Aorta (tissue), 5 donors: ENCODE measurements at regions not wholly inside any gene's neighbourhood (a gene's known extent, or its start where the extent isn't known, plus 50 kb on each side); places are given as distances from the start of the nearest gene placed in this dataset.
"Not testable (repeated sequence)": the region's sequence is repeated elsewhere in the genome, so short reads cannot be mapped to it uniquely, and the experiment has no call there.

Experiments
- ATAC-seq: fragments of 200-7000 bp; cut with Tn5 transposase; one replicate; pipeline ENCODE4 v1.9.1; 2022; ENCODE audit warnings: moderate library complexity; ENCODE audit not compliant: low FRiP score
- DNase-seq, 2 donors: peaks; one replicate each; pipeline ENCODE4 v3.0.0-alpha.2; 2020
- H3K27ac ChIP-seq, 2 donors: one replicate each; pipeline ENCODE4 v1.5.1; 2013; ENCODE audit warnings: low read length in 2 of 2, mild to moderate bottlenecking in 2 of 2, moderate library complexity in 2 of 2, control low read depth in 1 of 2, inconsistent platforms in 1 of 2, low read depth in 1 of 2
- H3K27me3 ChIP-seq, 2 donors: one replicate each; pipeline ENCODE4 v1.6.1; 2013; ENCODE audit warnings: control low read depth in 1 of 2, low read length in 1 of 2, mild to moderate bottlenecking in 1 of 2, moderate library complexity in 1 of 2; ENCODE audit not compliant: insufficient read depth in 2 of 2, control insufficient read depth in 1 of 2
- H3K36me3 ChIP-seq, 2 donors: one replicate each; pipeline ENCODE4 v1.6.1; 2013; ENCODE audit warnings: control low read depth in 1 of 2, low read length in 1 of 2, mild to moderate bottlenecking in 1 of 2; ENCODE audit not compliant: insufficient read depth in 2 of 2, control insufficient read depth in 1 of 2
- H3K4me1 ChIP-seq, 2 donors: one replicate each; pipeline ENCODE4 v1.6.1; 2013; ENCODE audit warnings: low read length in 2 of 2, control low read depth in 1 of 2, mild to moderate bottlenecking in 1 of 2, moderate library complexity in 1 of 2; ENCODE audit not compliant: insufficient read depth in 2 of 2, control insufficient read depth in 1 of 2
- H3K4me3 ChIP-seq, 2 donors: one replicate each; pipeline ENCODE4 v1.5.1; 2013; ENCODE audit warnings: low read length in 2 of 2, control low read depth in 1 of 2, mild to moderate bottlenecking in 1 of 2
- H3K9me3 ChIP-seq: one replicate; pipeline ENCODE4 v1.6.1; 2013; ENCODE audit warnings: mild to moderate bottlenecking, low read length; ENCODE audit not compliant: control insufficient read depth
- WGBS, 2 donors: extraction: QIAGEN DNeasy Blood & Tissue Kit; methylation state at CpG; one replicate each; pipeline ENCODE4 v1.1.7; 2013; 5-methylcytosine and 5-hydroxymethylcytosine counted together
- intact Hi-C, 2 donors: fragments of 100-400 bp; cut with DNase I; formaldehyde crosslinking; loops; one replicate each; pipeline versions ENCODE4 v1.14.2 to v1.15.0; 2022
- donor health status: healthy with polysubstance abuse.
- donor health status: Bipolar disorder and iron deficiency.
- donor health status: DM: no; HTN: no; CAD: no.
- donor health status: DM: no; HTN: no; CAD: no.
- donor health status: DM: yes; HTN: yes; CAD: no.

- no peaks in the 10 kb centered on the region for H3K36me3 ChIP-seq
- H3K4me3 ChIP-seq, result no peak overlapping the region
- H3K4me1 ChIP-seq, result no peaks in the 10 kb centered on the region
- WGBS, 2 donors, result 29 to 31% methylated on average over 3 of the region's 3 CpGs
- DNase-seq (no peak), ATAC-seq (no peak)
- intact Hi-C loops, result no loop called here
- no peaks in the 10 kb centered on the region for H3K9me3 ChIP-seq
- H3K27ac ChIP-seq, result no peak overlapping the region
- H3K27me3 ChIP-seq, result no peaks in the 10 kb centered on the region
These were observed 417.8 kb upstream of the GBE1 start for GRCh38 chr3:82179291-82179690.

GRCh38 chr3:82178291-82178690, 416.8 kb upstream of the GBE1 start:
- DNase-seq, result no peak
- intact Hi-C loops, result no loop called here

GRCh38 chr3:82177774-82178173, 416.3 kb upstream of the GBE1 start:
- Histone ChIP-seq H3K36me3 (no peaks in the 10 kb centered on the region), H3K4me1 (no peaks in the 10 kb centered on the region), H3K9me3 (no peaks in the 10 kb centered on the region), H3K4me3 (no peak overlapping the region), H3K27ac (no peak overlapping the region), H3K27me3 (no peaks in the 10 kb centered on the region)
- no peak for ATAC-seq
- DNase-seq, result no peak
- intact Hi-C loops, result no loop called here

More at GRCh38 chr3:82178291-82178690, 416.8 kb upstream of the GBE1 start:
- Histone ChIP-seq H3K9me3 (no peaks in the 10 kb centered on the region), H3K4me3 (no peak overlapping the region), H3K27me3 (no peaks in the 10 kb centered on the region), H3K36me3 (no peaks in the 10 kb centered on the region), H3K27ac (no peak overlapping the region), H3K4me1 (no peaks in the 10 kb centered on the region)
- 89 to 96% methylated on average over 3 of the region's 3 CpGs for WGBS, 2 donors
- ATAC-seq, result no peak

- H3K36me3 ChIP-seq, result no peaks in the 10 kb centered on the region
- no peaks in the 10 kb centered on the region for H3K9me3 ChIP-seq
- no peak overlapping the region for H3K4me3 ChIP-seq
- ATAC-seq (no peak), DNase-seq (no peak)
- H3K27me3 ChIP-seq, result no peaks in the 10 kb centered on the region
- intact Hi-C loops, result no loop called here
- 51 to 53% methylated on average over 1 of the region's 1 CpG for WGBS, 2 donors
- H3K4me1 ChIP-seq, result no peaks in the 10 kb centered on the region
- H3K27ac ChIP-seq, result no peak overlapping the region
These were observed 403.8 kb upstream of the GBE1 start for GRCh38 chr3:82165266-82165665.

- WGBS, 2 donors, result 95% methylated on average over 1 of the region's 1 CpG
- Histone ChIP-seq H3K4me3 (no peak overlapping the region), H3K27ac (no peak overlapping the region), H3K27me3 (no peaks in the 10 kb centered on the region), H3K36me3 (no peaks in the 10 kb centered on the region), H3K4me1 (no peaks in the 10 kb centered on the region), H3K9me3 (no peaks in the 10 kb centered on the region)
- ATAC-seq (no peak), DNase-seq (no peak)
- intact Hi-C loops, result no loop called here
These were observed 402.6 kb upstream of the GBE1 start for GRCh38 chr3:82163907-82164520.

- Histone ChIP-seq H3K4me1 (no peaks in the 10 kb centered on the region), H3K27me3 (no peaks in the 10 kb centered on the region), H3K4me3 (no peak overlapping the region), H3K27ac (no peak overlapping the region), H3K36me3 (no peaks in the 10 kb centered on the region), H3K9me3 (no peaks in the 10 kb centered on the region)
- WGBS, 2 donors, result 78 to 82% methylated on average over 5 of the region's 5 CpGs
- DNase-seq (no peak), ATAC-seq (no peak)
- intact Hi-C loops, result no loop called here
These were observed 396.5 kb upstream of the GBE1 start for GRCh38 chr3:82157952-82158351.

- ATAC-seq, intact Hi-C loops, H3K36me3 ChIP-seq, H3K4me3 ChIP-seq, DNase-seq, H3K4me1 ChIP-seq, H3K9me3 ChIP-seq, H3K27me3 ChIP-seq, H3K27ac ChIP-seq: not testable (repeated sequence)
- 63 to 73% methylated on average over 1 of the region's 1 CpG for WGBS, 2 donors
These were observed 392.4 kb upstream of the GBE1 start for GRCh38 chr3:82153892-82154291.

GRCh38 chr3:82145742-82146141, 384.3 kb upstream of the GBE1 start:
- Histone ChIP-seq H3K27me3 (no peaks in the 10 kb centered on the region), H3K4me1 (no peaks in the 10 kb centered on the region), H3K9me3 (no peaks in the 10 kb centered on the region), H3K27ac (no peak overlapping the region), H3K36me3 (no peaks in the 10 kb centered on the region), H3K4me3 (no peak overlapping the region)
- DNase-seq (no peak), ATAC-seq (no peak)
- WGBS, 2 donors, result 84% methylated on average over 2 of the region's 2 CpGs
- intact Hi-C loops, result no loop called here

GRCh38 chr3:82144811-82145210, 383.4 kb upstream of the GBE1 start:
- DNase-seq (no peak), ATAC-seq (no peak)
- WGBS, 2 donors, result 85 to 86% methylated on average over 3 of the region's 3 CpGs
- H3K9me3 ChIP-seq, result no peaks in the 10 kb centered on the region
- H3K4me3 ChIP-seq, result no peak overlapping the region
- H3K4me1 ChIP-seq, result no peaks in the 10 kb centered on the region
- H3K36me3 ChIP-seq, result no peaks in the 10 kb centered on the region
- H3K27ac ChIP-seq, result no peak overlapping the region
- H3K27me3 ChIP-seq, result no peaks in the 10 kb centered on the region
- intact Hi-C loops, result no loop called here
